Fibroblast of lung (primary cell): ENCODE measurements at regions not wholly inside any gene's neighbourhood (a gene's known extent, or its start where the extent isn't known, plus 50 kb on each side); places are given as distances from the start of the nearest gene placed in this dataset.

Experiments
- DNase-seq, 2 donors: peaks; one replicate each; pipeline versions ENCODE4 v3.0.0 to v3.0.0-alpha.2; 2010; ENCODE audit warnings: low read depth in 2 of 2
- H2AFZ ChIP-seq: 2 replicates; pipeline ENCODE4 v1.5.1; 2012; ENCODE audit warnings: low read length, control low read depth, inconsistent platforms
- H3K27ac ChIP-seq: 2 replicates; pipeline ENCODE4 v1.5.1; 2011; ENCODE audit warnings: low read length, control low read depth; ENCODE audit not compliant: insufficient read depth
- H3K27me3 ChIP-seq: 2 replicates; pipeline ENCODE4 v1.5.1; 2011; ENCODE audit warnings: mild to moderate bottlenecking, low read length; ENCODE audit not compliant: control insufficient read depth, insufficient read depth
- H3K36me3 ChIP-seq: 2 replicates; pipeline ENCODE4 v1.5.1; 2011; ENCODE audit warnings: low read length; ENCODE audit not compliant: control insufficient read depth, insufficient read depth
- H3K4me1 ChIP-seq: 2 replicates; pipeline ENCODE4 v1.5.1; 2011; ENCODE audit warnings: low read length; ENCODE audit not compliant: control insufficient read depth, insufficient read depth; ENCODE audit errors: extremely low read depth
- H3K4me2 ChIP-seq: 2 replicates; pipeline ENCODE4 v1.5.1; 2011; ENCODE audit warnings: low read length, control low read depth; ENCODE audit not compliant: insufficient read depth; ENCODE audit errors: extremely low read depth
- H3K4me3 ChIP-seq, 4 experiments: fragments of 200-600 bp in 1 of 4; sonication (generic) in 1 of 4; replicated peaks in 1 of 4; 2 replicates each; pipeline ENCODE4 v1.5.1; 2011 to 2016; ENCODE audit warnings: low read length in 4 of 4, low read depth in 3 of 4, mild to moderate bottlenecking in 3 of 4, control low read depth in 2 of 4, inconsistent platforms in 1 of 4, mixed read lengths in 1 of 4; ENCODE audit not compliant: insufficient read depth in 1 of 4; ENCODE audit errors: control extremely low read depth in 1 of 4
- H3K79me2 ChIP-seq: 2 replicates; pipeline ENCODE4 v1.5.1; 2012; ENCODE audit warnings: mild to moderate bottlenecking, low read length, inconsistent platforms; ENCODE audit not compliant: control insufficient read depth, insufficient read depth
- H3K9ac ChIP-seq: 2 replicates; pipeline ENCODE4 v1.5.1; 2011; ENCODE audit warnings: mild to moderate bottlenecking, low read length, control low read depth; ENCODE audit not compliant: insufficient read depth
- H3K9me3 ChIP-seq: 2 replicates; pipeline ENCODE4 v1.5.1; 2012; ENCODE audit warnings: low read depth, low read length; ENCODE audit not compliant: control insufficient read depth, insufficient read depth
- H4K20me1 ChIP-seq: 2 replicates; pipeline ENCODE4 v1.5.1; 2011; ENCODE audit warnings: low read length; ENCODE audit not compliant: control insufficient read depth, insufficient read depth; ENCODE audit errors: extremely low read depth
- EZH2 ChIP-seq: IDR thresholded peaks from 2 replicates; pipeline ENCODE4 v1.5.1; 2012; ENCODE audit warnings: low read length, control low read depth, mild to moderate bottlenecking; ENCODE audit errors: missing control alignments
- TF ChIP-seq, protein P1 (sequence below), 2 donors: IDR thresholded peaks in 1 of 2; conservative IDR thresholded peaks in 1 of 2; 1 replicate in 1 of 2; 2 replicates in 1 of 2; pipeline ENCODE4 v1.5.1; 2011 to 2012; ENCODE audit warnings: low read length in 2 of 2, control low read depth in 1 of 2, inconsistent platforms in 1 of 2, low read depth in 1 of 2, mild to moderate bottlenecking in 1 of 2

DNA sequence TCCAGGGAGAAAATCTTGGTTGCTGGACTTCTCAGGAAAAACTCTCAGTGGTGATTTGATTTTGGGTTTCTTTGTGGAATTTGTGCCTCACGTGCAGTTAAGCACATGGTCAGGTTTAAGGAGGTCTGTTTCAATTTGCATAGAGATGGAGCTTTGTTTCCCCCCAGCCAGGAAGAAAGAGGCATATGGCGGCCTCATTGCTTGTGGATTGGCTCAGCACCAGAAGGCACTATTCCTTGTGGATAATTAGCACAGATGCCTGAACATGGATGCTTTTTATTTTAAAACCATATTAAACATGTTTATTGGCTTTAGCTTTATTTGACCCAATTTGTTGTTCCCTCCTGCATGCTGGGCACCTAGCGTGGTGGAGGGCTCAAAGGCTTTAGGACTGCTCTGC, 125.1 kb upstream of the RGMA start:
- H2AFZ ChIP-seq = no peak overlapping the region
- no peaks in the 10 kb centered on the region for H3K36me3 ChIP-seq
- no peaks in the 10 kb centered on the region for H4K20me1 ChIP-seq
- H3K27me3 ChIP-seq = no peaks in the 10 kb centered on the region
- no peak overlapping the region for H3K27ac ChIP-seq
- no peaks in the 10 kb centered on the region for H3K9me3 ChIP-seq
- H3K79me2 ChIP-seq = no peaks in the 10 kb centered on the region
- H3K4me2 ChIP-seq = no peak overlapping the region
- no peak for TF ChIP-seq EZH2
- TF ChIP-seq, protein P1, sequence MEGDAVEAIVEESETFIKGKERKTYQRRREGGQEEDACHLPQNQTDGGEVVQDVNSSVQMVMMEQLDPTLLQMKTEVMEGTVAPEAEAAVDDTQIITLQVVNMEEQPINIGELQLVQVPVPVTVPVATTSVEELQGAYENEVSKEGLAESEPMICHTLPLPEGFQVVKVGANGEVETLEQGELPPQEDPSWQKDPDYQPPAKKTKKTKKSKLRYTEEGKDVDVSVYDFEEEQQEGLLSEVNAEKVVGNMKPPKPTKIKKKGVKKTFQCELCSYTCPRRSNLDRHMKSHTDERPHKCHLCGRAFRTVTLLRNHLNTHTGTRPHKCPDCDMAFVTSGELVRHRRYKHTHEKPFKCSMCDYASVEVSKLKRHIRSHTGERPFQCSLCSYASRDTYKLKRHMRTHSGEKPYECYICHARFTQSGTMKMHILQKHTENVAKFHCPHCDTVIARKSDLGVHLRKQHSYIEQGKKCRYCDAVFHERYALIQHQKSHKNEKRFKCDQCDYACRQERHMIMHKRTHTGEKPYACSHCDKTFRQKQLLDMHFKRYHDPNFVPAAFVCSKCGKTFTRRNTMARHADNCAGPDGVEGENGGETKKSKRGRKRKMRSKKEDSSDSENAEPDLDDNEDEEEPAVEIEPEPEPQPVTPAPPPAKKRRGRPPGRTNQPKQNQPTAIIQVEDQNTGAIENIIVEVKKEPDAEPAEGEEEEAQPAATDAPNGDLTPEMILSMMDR (conservative IDR thresholded peaks at IDR 0.05 in 1 of 2, IDR thresholded peaks at IDR 0.05 in 1 of 2; ENCODE audit: low read depth in 1 of 2, low read length in 2 of 2) = no peak
- H3K4me3 ChIP-seq = no peak overlapping the region
- H3K4me1 ChIP-seq = no peaks in the 10 kb centered on the region
- no peak for DNase-seq
- no peak overlapping the region for H3K9ac ChIP-seq

DNA sequence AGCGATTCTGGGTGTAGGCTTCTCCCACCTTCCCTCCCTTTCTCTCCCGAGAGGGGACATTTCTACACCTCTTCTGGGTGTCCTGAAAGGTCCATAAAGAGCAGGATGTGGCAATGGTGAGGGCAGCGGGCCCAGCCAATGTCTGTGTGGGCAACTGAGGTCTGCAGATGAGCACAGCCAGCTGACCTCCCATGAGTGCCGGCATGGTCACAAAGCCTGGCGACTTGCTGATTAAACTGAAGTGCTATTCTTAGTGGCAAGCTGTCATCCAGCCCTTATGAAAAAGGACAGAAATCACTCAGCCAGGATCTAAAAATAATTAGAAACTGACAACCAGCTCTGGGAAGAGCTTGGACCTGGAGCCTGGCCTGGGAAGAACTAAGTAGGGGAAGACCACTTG, 124.3 kb upstream of the RGMA start:
- no peak overlapping the region for H2AFZ ChIP-seq
- no peak for DNase-seq
- H4K20me1 ChIP-seq = no peaks in the 10 kb centered on the region
- H3K4me2 ChIP-seq = no peak overlapping the region
- no peak overlapping the region for H3K27ac ChIP-seq
- H3K79me2 ChIP-seq = no peaks in the 10 kb centered on the region
- no peaks in the 10 kb centered on the region for H3K9me3 ChIP-seq
- H3K4me1 ChIP-seq = no peaks in the 10 kb centered on the region
- H3K4me3 ChIP-seq = no peak overlapping the region
- no peaks in the 10 kb centered on the region for H3K27me3 ChIP-seq
- no peak for TF ChIP-seq EZH2
- TF ChIP-seq, protein P1 (conservative IDR thresholded peaks at IDR 0.05 in 1 of 2, IDR thresholded peaks at IDR 0.05 in 1 of 2; ENCODE audit: low read depth in 1 of 2, low read length in 2 of 2) = no peak
- H3K9ac ChIP-seq = no peak overlapping the region
- no peaks in the 10 kb centered on the region for H3K36me3 ChIP-seq

DNA sequence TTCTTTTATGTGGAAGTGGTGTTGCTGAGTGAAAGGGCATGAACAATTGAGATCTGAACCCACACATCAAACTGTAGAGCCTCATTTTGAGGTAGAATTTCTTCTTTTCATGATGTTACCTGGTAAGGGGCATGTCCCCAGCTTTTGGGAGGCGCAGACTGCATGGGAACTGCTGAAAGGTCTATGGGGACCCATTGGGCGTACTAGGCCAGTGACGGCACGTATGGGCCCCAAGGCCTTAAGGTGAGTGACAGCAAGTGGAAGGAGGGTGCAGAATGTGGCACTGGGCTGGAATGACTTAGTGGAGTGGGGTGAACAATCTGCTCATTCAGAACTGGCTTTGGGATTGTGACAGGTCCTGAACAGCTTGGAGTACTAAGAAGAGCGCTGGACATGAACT, 123.6 kb upstream of the RGMA start:
- no peaks in the 10 kb centered on the region for H3K36me3 ChIP-seq
- no peak overlapping the region for H2AFZ ChIP-seq
- no peak overlapping the region for H3K9ac ChIP-seq
- TF ChIP-seq, protein P1 (conservative IDR thresholded peaks at IDR 0.05 in 1 of 2, IDR thresholded peaks at IDR 0.05 in 1 of 2; ENCODE audit: low read depth in 1 of 2, low read length in 2 of 2) = no peak
- H3K9me3 ChIP-seq = no peaks in the 10 kb centered on the region
- no peaks in the 10 kb centered on the region for H4K20me1 ChIP-seq
- no peak for DNase-seq
- H3K4me1 ChIP-seq = no peaks in the 10 kb centered on the region
- no peaks in the 10 kb centered on the region for H3K27me3 ChIP-seq
- no peak overlapping the region for H3K27ac ChIP-seq
- H3K4me2 ChIP-seq = no peak overlapping the region
- no peak overlapping the region for H3K4me3 ChIP-seq
- H3K79me2 ChIP-seq = no peaks in the 10 kb centered on the region
